Neural cell (in vitro differentiated cells): ENCODE measurements at regions not wholly inside any gene's neighbourhood (a gene's known extent, or its start where the extent isn't known, plus 50 kb on each side); places are given as distances from the start of the nearest gene placed in this dataset.

Source experiments
- CTCF ChIP-seq: fragments of 450-650 bp; IDR thresholded peaks from 2 replicates; pipeline ENCODE4 v1.5.1; 2014; ENCODE audit warnings: antibody characterized with exemption, mild to moderate bottlenecking, moderate library complexity; ENCODE audit not compliant: poor library complexity, severe bottlenecking
- EP300 ChIP-seq: fragments of 450-650 bp; conservative IDR thresholded peaks from 2 replicates; pipeline ENCODE4 v1.6.1; 2014; ENCODE audit warnings: antibody characterized with exemption, mild to moderate bottlenecking, moderate library complexity; ENCODE audit not compliant: poor library complexity, severe bottlenecking
- EZH2 ChIP-seq: fragments of 200-600, 300-800 bp; shearing (Covaris generic), sonication (generic); IDR thresholded peaks from 2 replicates; pipeline ENCODE4 v1.6.1; 2014; ENCODE audit warnings: antibody characterized with exemption, low read length, borderline replicate concordance, mild to moderate bottlenecking; ENCODE audit not compliant: insufficient read depth, poor library complexity, severe bottlenecking
- POLR2AphosphoS5 ChIP-seq: IDR thresholded peaks from 2 replicates; pipeline ENCODE4 v1.6.1; 2012
- RAD21 ChIP-seq: fragments of 450-650 bp; conservative IDR thresholded peaks from 2 replicates; pipeline ENCODE4 v1.6.1; 2014; ENCODE audit warnings: antibody characterized with exemption, mild to moderate bottlenecking, moderate library complexity
- REST ChIP-seq: IDR thresholded peaks from 2 replicates; pipeline ENCODE4 v1.6.1; 2012; ENCODE audit warnings: borderline replicate concordance
- SMC3 ChIP-seq: fragments of 450-650 bp; conservative IDR thresholded peaks from 2 replicates; pipeline ENCODE4 v1.6.1; 2014; ENCODE audit warnings: antibody characterized with exemption, mild to moderate bottlenecking, moderate library complexity; ENCODE audit not compliant: poor library complexity

- no peak for TF ChIP-seq POLR2AphosphoS5
- no peak for TF ChIP-seq EZH2
- TF ChIP-seq CTCF = no peak
- TF ChIP-seq RAD21 = no peak
- TF ChIP-seq REST = no peak
- no peak for TF ChIP-seq EP300
- no peak for TF ChIP-seq SMC3
These were observed 196.7 kb upstream of the TMEM72 start for GRCh38 chr10:44714451-44714850.
